Posterior cingulate gyrus (tissue), 11 donors: ENCODE measurements at regions not wholly inside any gene's neighbourhood (a gene's known extent, or its start where the extent isn't known, plus 50 kb on each side); places are given as distances from the start of the nearest gene placed in this dataset.
A peak's percentile ranks its signal among the peaks of the same experiment; 100 is the strongest.

Experiments
- DNase-seq, 10 donors: peaks; one replicate each; pipeline versions ENCODE4 v3.0.0 to v3.0.0-alpha.2; 2020 to 2021; ENCODE audit warnings: mixed read lengths in 3 of 10
- intact Hi-C: fragments of 100-400 bp; cut with DNase I; formaldehyde crosslinking; loops from one replicate; pipeline ENCODE4 v1.15.1; 2023

GRCh38 chr22:27181537-27181936, 524.1 kb downstream of the MIAT start:
- intact Hi-C loops: no loop called here
- DNase-seq: peak in 1 of 10 donors; percentile 72

- no peak for DNase-seq
- intact Hi-C loops: no loop called here
These were observed 526.1 kb downstream of the MIAT start for GRCh38 chr22:27183474-27183873.

GRCh38 chr22:27185099-27185709, 527.8 kb downstream of the MIAT start:
- intact Hi-C loops: no loop called here
- no peak for DNase-seq

- DNase-seq: no peak
- intact Hi-C loops: no loop called here
These were observed 528.4 kb downstream of the MIAT start for GRCh38 chr22:27185760-27186302.

GRCh38 chr22:27186643-27187042, 529.3 kb downstream of the MIAT start:
- DNase-seq: no peak
- intact Hi-C loops: no loop called here

- intact Hi-C loops: no loop called here
- no peak for DNase-seq
These were observed 534.9 kb downstream of the MIAT start for GRCh38 chr22:27192135-27192829.

- DNase-seq: no peak
- intact Hi-C loops: no loop called here
These were observed 535.8 kb downstream of the MIAT start for GRCh38 chr22:27193215-27193614.

- DNase-seq: no peak
- intact Hi-C loops: no loop called here
These were observed 536.2 kb downstream of the MIAT start for GRCh38 chr22:27193636-27194035.

GRCh38 chr22:27194096-27194748, 536.8 kb downstream of the MIAT start:
- intact Hi-C loops: no loop called here
- DNase-seq: no peak

GRCh38 chr22:27195094-27195493, 537.7 kb downstream of the MIAT start:
- DNase-seq: peak in 8 of 10 donors; percentile 18 to 90 (median 34)

GRCh38 chr22:27195494-27195893, 538.1 kb downstream of the MIAT start:
- intact Hi-C loops: no loop called here
- DNase-seq: no peak

More at GRCh38 chr22:27195094-27195493, 537.7 kb downstream of the MIAT start:
- intact Hi-C loops: no loop called here

GRCh38 chr22:27196606-27197005, 539.2 kb downstream of the MIAT start:
- intact Hi-C loops: no loop called here
- DNase-seq: no peak

- intact Hi-C loops: no loop called here
- no peak for DNase-seq
These were observed 539.7 kb downstream of the MIAT start for GRCh38 chr22:27197052-27197451.

GRCh38 chr22:27197618-27198017, 540.2 kb downstream of the MIAT start:
- no peak for DNase-seq
- intact Hi-C loops: no loop called here

GRCh38 chr22:27198518-27199035, 541.2 kb downstream of the MIAT start:
- DNase-seq: no peak
- intact Hi-C loops: no loop called here

GRCh38 chr22:27199354-27199753, 542.0 kb downstream of the MIAT start:
- no peak for DNase-seq
- intact Hi-C loops: no loop called here

GRCh38 chr22:27201276-27201675, 543.9 kb downstream of the MIAT start:
- DNase-seq: no peak
- intact Hi-C loops: no loop called here

GRCh38 chr22:27201741-27202140, 544.4 kb downstream of the MIAT start:
- intact Hi-C loops: no loop called here

GRCh38 chr22:27203276-27203660, 545.9 kb downstream of the MIAT start:
- intact Hi-C loops: no loop called here

More at GRCh38 chr22:27201741-27202140, 544.4 kb downstream of the MIAT start:
- DNase-seq: no peak

GRCh38 chr22:27204280-27204679, 546.9 kb downstream of the MIAT start:
- no peak for DNase-seq
- intact Hi-C loops: no loop called here

More at GRCh38 chr22:27203276-27203660, 545.9 kb downstream of the MIAT start:
- DNase-seq: no peak

GRCh38 chr22:27204817-27205216, 547.4 kb downstream of the MIAT start:
- intact Hi-C loops: no loop called here
- no peak for DNase-seq
